NCI-H1930 (cell line): ENCODE measurements at regions not wholly inside any gene's neighbourhood (a gene's known extent, or its start where the extent isn't known, plus 50 kb on each side); places are given as distances from the start of the nearest gene placed in this dataset.

Experiments
- DNase-seq, 2 experiments: peaks; one replicate each; lab custom pipeline; 2025; lab: John Stamatoyannopoulos, UW

DNA sequence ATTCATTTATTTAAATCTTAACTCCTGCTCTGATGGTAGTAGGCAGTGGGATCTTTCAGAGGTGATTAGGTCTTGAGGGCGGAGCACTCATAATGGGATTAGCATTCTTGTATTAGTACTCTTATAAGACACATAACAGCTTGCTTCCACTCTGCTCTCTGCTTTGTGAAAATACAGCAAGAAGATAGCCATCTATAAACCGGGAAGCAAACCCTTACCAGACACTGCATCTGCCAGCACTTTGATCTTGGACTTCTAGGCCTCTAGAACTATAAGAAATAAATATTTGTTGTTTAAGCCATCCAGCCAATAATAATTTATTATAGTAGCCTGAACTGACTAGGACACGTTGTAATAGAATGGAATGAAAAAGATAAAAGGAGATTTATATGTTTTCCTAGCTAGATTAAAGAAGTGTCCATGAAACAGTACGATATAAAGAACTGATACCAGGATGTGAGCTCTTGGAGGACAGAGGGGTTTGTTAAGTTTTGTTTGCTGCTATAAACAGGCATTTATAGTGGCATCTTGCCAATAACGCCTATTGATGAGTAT, 869.9 kb downstream of the MRPL39 start:
- no peak for DNase-seq

DNA sequence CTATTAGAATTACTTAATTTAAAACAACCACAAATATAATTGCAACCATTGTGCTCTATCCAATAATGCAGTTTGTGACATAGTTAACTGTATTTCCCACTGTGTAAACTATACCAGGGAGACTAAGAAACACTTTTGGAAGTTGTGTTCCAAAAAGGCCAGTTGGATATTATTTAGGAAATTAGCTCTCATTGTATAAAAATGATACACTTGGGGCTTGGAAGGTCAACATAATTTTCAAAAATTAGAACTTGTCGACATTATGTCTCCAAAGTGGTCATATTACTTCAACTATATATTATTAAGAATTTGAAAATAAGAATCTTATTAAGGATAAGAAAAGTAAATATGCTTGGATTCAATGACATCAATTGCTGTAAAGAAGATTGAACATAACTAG, 876.6 kb downstream of the MRPL39 start:
- no peak for DNase-seq

DNA sequence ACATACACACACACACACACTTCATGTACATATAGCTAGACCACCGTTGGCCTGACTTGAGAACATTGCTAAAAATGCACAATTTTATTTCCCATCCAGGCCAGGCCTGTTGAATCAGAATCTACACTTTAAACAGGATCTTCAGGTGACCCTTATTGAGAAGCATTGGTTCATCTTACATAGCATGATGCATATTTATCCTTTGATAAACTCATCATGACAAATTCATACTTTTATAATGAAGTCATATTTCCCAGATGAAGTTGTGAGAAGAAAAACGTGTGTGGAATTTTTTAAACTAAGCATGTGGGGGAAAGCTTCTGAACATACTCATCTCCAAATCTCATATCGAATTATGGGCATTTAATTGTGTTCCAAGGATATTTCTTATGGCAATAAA, 877.7 kb downstream of the MRPL39 start:
- no peak for DNase-seq

GRCh38 chr21:24727803-24728440, 879.4 kb downstream of the MRPL39 start:
- no peak for DNase-seq

DNA sequence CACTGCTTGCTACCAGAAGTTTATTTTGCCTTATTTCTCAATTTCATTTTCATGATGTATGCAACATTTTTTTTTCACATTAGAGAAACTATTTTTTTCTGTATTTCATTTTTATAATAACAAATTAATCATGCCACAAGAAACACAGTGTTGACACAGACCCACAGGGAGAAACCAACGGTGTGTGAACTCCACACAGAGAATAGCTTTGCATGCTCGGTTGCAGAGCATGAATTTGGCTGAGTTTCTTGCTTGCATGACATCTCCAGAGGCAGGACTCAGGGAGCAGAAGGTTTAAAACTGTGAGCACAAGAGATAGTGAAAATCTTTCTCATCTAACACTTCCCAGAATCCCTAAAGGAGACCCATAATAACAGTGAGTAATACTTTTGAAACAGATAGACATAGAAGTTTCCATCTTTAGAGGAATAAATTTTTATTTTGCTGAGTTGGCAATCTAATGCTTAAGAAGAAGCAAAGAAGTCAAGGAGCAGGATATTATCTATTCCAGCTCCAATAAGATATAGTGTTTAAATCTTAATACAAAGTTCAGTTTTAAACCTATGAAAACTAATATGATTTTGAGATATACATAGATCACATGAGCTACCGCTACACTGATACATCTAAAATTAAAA, 890.9 kb downstream of the MRPL39 start:
- DNase-seq: no peak

- DNase-seq: no peak
Observed at GRCh38 chr21:24714646-24715200, 892.6 kb downstream of the MRPL39 start.

GRCh38 chr21:24705201-24705600, 902.1 kb downstream of the MRPL39 start:
- DNase-seq: no peak

DNA sequence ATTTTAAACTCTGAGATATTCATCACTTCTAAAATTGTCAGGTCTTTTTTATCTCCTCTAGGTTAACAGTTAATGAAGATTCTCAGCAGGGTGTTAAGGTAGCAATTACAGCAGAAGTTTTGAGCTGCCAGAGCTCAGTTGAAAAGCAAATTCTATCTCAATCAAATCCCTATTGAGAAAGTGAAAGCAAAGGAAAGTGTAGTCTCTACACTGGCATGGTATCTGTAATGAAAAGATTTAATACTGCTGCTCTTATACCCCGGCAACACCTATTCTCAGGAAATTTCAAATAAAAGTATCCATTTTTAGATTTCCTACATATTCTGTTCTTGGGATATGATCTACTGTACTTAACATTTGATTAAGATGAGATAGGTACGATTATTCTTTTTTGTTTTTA, 913.5 kb downstream of the MRPL39 start:
- no peak for DNase-seq

GRCh38 chr21:24681456-24681855, 925.8 kb downstream of the MRPL39 start:
- DNase-seq: no peak

DNA sequence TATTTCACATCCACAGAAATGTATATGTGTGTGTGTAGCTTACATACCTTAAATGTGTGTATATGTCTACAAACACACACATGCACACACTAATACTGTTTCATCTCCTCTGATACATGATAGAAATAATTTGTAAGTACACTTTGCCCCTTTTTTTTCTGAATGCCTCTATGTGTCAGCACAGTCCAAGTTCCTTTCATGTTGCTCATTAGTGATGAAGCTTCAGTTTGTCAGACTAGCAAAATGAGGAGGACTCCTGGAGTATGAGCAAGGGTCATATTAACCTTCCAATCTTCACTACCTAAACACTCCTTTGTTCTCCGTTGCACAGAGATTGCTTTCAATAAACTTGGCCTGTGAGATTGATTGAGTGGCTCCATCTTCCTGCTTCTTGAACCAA, 935.4 kb downstream of the MRPL39 start:
- DNase-seq: no peak

GRCh38 chr21:24658926-24659325, 948.4 kb downstream of the MRPL39 start:
- DNase-seq: no peak

- DNase-seq: no peak
Observed at GRCh38 chr21:24658026-24658425, 949.3 kb downstream of the MRPL39 start.

GRCh38 chr21:24649691-24650090, 957.6 kb downstream of the MRPL39 start:
- DNase-seq: no peak

DNA sequence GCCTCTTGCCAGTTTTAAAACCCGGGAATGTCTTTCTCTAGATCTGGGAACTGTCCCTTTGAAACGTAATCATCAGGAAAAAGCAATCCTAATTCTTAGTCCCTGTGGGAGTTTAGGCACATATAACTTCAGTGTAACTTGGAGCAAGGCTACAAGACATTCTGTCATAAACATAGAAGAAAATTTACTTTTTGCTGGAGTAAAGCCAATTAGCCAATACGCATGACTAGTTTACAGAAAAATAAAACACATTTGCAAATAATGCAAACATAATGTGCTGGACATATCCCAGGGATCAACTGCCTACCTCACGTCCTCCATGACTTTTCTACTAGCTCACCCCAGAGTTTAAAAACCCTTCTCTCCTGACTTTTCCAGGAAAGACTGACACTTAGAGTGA, 970.6 kb downstream of the MRPL39 start:
- no peak for DNase-seq

- no peak for DNase-seq
Observed at GRCh38 chr21:24634749-24635148, 972.5 kb downstream of the MRPL39 start.

DNA sequence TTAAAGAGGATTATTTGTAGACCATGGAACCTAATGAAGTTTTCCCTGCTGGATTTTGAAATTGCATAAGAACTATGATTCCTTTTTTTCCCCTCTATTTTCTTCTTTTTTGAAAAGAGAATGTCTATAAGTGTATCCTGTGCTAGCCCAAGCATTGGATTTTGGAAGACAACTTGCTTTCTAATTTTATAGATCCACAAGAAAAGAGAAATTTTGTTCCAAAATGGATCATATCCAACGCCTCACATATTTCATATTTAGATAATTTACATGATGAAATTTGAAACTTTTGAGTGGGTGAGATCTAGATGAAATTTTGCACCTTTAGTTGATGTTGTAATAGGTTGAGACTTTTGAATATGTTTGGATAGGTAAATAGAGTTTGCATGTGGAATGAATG, 978.7 kb downstream of the MRPL39 start:
- no peak for DNase-seq

GRCh38 chr21:24628046-24628445, 979.2 kb downstream of the MRPL39 start:
- DNase-seq: no peak

DNA sequence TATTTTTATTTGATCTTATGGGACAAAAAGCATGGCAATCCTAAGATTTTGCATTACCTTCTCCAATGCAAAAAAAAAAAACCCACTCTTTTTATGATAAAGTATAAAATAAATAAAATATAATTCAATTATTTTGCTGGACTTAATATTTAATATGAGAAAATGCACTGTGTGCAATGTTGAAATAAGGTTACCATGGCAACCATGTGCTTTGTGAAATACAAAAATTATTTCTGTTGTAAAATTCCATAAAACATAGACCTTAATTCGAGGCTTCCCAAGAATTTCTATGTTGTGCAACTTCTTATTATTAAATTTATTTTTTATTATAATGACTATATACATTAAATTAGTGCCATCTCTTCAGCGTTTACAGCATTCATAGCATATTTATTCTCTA, 989.5 kb downstream of the MRPL39 start:
- DNase-seq: no peak

DNA sequence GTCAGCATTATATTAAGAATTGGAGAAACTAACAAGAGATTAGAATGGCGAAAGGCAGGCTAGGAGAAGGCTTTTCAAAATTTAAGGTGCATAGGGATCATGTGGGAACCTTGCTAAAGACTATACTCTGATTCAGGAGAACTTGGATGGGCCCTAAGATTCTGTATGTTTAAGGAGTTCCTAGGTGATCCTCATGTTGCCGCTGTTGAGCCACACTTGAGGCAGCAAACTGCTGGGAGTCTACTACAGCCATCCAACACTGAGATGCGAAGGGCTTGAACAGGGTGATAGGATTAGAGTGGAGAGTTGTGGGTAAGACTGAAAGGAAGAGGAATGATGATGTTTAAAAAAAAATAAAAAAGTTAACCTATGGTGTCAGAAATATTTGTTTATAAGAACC, 1013.2 kb downstream of the MRPL39 start:
- DNase-seq: no peak

DNA sequence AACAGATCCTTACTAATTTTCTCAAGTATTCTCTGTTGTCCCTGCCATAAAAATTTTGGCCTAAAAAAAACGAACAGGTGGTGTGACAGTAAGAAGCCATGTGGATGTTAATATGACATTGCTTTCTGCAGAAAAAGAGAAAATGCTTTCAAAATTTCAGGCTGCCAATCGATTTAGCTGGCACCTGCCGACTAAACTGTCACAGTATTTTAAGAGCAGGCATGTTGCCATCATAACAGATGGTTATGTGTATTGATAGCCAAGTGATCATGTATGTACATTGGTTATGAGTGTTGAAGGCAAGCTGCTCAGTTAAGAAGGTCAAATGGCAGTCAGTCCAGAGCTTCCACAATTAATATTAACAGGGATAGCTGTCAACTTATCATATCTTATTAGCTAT, 1017.0 kb downstream of the MRPL39 start:
- no peak for DNase-seq

DNA sequence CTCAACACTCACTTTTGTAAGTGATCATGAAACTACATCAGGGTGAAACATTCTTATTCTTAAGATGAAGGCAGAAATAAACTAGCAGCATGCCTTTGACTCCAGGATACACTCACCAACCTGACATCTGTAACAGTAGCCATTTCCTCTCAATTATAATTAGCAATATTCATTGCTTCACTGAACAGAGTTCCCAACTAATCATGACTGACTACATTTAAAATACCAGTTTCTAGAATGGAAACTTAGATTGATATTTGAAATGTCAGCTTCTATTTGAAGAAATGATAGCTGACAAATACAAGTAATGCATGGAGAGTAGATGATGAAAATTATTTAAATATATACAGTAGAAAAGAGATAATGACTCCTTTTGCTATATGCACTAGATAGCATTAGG, 1023.8 kb downstream of the MRPL39 start:
- DNase-seq: no peak

DNA sequence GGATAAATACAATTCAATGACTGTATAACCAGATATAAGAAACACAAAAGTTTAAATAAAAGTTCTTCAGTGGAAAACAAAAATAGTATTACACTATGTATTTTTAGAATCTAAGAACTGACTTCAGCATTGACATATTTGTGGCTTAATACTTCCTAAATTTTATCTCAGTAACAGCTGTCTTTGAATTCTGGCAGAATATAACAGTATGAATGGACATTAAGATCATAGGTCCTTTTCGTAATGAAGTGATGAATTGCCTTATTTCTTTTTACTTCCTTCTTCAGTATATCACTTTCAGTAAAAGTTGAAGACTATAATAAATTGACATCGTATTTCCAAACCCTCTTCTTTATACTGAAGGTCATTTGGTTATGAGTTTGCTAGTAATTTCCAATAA, 1030.0 kb downstream of the MRPL39 start:
- no peak for DNase-seq

DNA sequence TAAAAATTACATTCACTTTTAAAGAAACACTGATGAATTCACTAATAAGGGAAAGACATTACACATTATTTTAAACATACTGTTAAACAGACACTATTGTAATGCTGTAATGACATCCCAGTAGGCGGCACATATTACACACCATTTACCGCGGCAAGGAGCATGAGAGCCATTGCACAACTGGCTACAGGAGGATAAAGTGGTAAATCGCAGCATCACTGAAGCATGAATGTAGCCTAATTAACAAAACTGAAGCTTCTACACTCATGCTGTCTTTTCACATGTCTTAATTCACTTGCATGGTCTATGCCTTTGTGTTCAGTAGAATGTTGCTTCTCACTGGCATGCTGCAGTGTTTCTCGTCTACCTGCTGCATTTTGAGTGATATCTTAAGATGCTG, 1046.0 kb downstream of the MRPL39 start:
- DNase-seq: no peak

- no peak for DNase-seq
Observed at GRCh38 chr21:24552491-24552890, 1054.8 kb downstream of the MRPL39 start.
